ENCODE measurements at regions not wholly inside any gene's neighbourhood (a gene's known extent, or its start where the extent isn't known, plus 50 kb on each side); places are given as distances from the start of the nearest gene placed in this dataset.

GRCh38 chr7:69365651-69366192 lies 232.6 kb upstream of the AUTS2 start:
- TF ChIP-seq CTCF (IDR thresholded peaks at IDR 0.05), result no peak
- no peak for TF ChIP-seq POLR2A (IDR thresholded peaks at IDR 0.05)

Measured in gastroesophageal sphincter (tissue), 3 donors.